ENCODE measurements at regions not wholly inside any gene's neighbourhood (a gene's known extent, or its start where the extent isn't known, plus 50 kb on each side); places are given as distances from the start of the nearest gene placed in this dataset.
A peak's percentile ranks its signal among the peaks of the same experiment; 100 is the strongest.

DNA sequence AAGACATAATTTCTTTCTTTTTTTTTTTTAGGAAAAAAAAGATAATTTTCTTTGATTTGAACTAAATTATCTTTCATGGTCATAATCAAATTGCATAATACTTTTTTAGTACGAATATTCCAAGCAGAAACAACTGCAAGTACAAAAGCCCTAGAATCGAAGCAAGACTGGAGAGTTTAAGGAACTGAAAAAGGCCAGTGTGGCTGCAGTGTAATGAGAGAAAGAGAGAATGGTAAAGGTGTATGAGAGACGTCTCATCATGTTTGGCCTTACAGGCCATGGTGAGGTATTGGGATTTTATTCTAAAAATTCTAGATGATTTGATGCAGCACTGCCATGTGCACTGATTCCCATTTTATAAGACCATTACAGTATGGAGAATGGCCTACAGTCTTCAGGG is 180.9 kb downstream of the SUCNR1 start:
- DNase-seq (ENCODE audit: low spot score), result no peak

DNA sequence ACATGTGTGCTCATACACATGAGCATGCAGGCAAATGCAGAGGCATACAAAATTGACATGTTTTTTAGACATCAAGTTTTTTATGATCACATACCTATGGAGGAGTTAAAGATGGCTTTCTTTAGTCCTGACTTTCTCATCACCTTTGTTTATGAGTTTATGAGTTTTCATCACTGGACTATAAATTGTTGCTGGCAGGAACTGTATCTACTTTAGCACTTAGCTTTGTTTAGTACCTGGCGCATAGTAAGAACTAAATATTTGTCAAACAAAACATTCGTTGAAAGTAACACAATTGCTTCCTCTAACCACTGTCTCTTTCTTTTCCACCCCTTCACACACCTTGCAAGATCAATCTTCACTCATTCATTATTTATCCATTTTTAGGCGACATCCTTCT is 182.6 kb downstream of the SUCNR1 start:
- no peak for DNase-seq (ENCODE audit: low spot score)

DNA sequence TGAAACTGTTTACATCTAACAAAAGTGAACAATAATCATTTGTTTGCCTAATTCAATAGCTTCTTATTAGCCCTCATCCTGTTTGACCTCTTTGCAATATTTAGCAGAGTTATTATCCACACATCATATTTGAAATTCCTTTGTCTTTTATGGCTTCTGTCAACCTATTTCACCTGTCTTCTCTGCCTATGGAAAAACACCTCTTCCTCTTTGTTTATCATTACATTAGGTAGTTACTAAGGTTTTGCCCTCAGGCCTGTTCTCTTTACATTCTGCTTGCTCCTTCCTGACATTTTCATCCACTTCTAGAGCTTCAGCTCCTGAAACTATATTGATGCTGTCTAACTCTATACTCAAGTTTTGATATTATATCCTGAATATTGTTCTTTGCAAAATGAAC is 183.0 kb downstream of the SUCNR1 start:
- no peak for DNase-seq (ENCODE audit: low spot score)

DNA sequence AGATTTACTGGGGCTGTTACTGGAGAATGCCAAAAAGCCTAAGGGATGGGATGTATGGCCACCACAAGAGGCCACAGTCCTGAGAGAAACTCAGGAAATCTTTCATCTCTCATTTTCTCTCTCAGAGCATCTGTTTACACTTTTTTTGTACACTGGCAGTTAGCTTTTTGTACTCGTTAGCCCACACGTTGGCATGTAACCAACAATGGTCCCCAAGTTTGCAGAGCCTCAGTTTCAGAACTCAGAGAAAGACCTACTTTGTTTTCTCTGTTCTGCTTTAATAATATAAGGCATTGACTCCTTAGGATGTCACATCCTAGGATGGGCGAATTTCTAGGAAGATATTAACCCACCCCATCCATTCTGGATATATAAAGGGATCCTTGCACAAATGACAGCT is 183.5 kb downstream of the SUCNR1 start:
- DNase-seq (ENCODE audit: low spot score), result no peak

DNA sequence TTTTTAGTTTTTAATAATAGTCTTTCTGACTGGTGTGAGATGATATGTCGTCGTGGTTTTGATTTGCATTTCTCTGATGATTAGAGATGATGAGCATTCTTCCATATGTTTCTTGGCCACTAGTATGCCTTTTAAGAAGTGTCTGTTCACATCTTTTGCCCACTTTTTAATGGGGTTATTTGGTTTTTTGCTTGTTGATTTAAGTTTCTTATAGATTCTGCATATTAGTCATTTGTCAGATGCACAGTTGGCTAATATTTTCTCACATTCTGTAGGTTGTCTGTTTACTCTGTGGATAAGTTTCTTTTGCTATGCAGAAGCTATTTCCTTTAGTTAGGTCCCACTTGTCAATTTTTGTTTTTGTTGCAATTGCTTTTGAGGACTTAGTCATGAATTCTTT is 185.4 kb downstream of the SUCNR1 start:
- no peak for DNase-seq (ENCODE audit: low spot score)

DNA sequence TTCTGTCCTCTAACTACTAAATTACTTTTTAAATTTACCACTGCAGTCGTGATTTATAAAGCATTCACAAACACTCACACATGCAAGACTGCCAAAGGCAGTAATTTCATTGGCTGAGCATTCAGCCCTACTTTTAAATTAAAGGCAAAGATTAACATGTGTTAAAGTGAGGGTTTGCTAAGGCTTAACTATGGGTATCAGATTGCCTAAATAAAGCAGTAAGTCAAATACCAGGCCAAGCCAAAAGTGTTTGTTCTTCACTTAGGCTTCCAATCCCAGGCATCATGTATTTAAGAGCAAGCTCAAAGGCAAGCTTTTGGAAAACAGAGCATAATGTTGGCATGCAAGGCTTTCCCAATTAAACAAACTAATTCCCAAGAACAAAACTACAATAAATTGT is 187.3 kb downstream of the SUCNR1 start:
- no peak for DNase-seq (ENCODE audit: low spot score)

DNA sequence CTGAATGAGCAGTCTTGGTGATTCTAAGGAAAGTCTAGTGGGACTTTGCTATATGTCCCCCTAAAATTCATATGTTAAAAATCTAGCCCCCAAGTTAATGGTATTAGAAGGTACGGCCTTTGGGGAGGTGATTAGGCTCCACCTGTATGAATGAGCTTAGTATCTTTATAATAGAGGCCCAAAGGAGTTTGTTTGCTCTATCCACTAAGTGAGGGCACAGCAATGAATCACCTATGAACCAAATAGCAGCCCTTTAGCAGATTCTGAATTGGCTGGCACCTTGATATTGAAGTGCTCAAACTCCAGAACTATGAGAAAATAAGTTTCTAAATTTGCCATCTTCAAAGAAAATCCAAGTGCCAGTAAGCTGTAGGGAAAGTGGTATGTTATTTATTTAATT is 187.9 kb downstream of the SUCNR1 start:
- DNase-seq (ENCODE audit: low spot score), result no peak

DNA sequence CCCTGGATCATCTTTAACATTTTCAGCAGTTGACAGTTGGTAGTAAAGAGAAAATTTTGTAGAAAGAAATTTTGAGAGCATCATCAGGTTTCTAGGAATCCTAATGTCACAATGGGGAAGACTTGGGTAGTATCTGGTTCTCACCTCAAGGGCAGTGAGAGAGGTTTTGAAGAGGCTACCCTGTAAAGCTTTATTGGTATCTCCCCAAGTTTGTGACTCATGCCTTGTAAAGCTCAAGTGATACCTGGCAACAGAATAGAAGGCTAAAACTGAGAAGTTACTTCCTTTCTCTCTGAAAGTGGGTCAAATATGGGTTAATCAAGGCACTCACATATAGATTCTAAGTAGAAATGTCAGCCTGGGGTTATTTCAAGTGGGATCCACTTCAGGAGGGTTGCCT is 196.4 kb downstream of the SUCNR1 start:
- DNase-seq (ENCODE audit: low spot score), result no peak

DNA sequence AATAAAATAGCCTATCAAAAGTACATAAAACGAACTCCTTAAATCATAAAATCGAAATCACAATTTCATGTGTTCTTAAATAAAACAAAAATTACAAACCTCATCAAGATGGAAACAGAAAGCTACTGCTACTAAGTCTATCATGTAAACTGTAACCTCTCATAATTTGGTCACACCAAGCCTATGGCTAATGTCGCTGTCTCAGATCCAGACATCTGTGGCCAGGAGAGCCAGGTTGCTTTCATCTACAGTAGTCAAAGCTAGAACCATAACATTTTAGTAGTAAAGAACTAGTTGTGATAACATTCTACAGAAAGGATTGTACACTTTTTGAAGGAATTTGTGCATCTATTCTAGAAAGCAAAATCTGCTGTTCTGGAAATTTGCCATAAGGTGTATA is 197.4 kb upstream of the MBNL1 start:
- no peak for DNase-seq (ENCODE audit: low spot score)

DNA sequence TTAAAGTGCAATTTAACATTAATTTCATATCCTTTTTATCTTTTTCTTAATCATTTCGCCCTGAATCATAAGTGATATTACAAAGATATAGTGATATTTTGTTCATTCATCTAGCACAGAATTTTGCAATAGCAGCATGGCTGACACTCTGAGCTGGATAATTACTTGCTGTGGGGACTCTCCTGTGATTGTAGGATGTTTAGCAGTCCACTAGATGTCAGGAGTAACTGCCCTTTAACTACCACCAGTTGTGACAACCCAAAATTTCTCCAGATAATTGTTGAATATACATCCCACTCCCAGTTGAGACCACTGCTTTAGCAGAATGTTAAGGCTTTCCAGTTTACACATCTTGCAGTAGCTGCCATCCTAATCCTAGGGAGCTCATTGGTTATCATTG is 196.8 kb upstream of the MBNL1 start:
- DNase-seq (ENCODE audit: low spot score), result peak; percentile 10

DNA sequence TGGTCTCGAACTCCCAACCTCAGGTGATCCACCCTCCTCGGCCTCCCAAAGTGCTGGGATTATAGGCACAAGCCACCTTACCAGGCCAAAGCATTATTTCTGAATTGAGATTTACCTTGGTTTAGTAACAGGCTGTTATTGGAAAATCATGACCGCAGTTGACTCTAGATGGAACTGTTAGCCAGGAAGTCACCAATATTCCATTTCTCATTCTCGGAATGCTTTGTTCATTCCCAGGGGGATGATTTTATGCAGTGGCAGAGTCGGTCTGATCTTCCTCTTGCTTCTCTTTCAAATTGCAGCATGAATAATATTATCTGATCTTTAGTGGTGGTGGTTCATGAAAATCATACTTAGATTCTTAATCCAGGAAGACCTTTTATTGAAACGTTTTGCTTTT is 195.5 kb upstream of the MBNL1 start:
- DNase-seq (ENCODE audit: low spot score), result no peak

DNA sequence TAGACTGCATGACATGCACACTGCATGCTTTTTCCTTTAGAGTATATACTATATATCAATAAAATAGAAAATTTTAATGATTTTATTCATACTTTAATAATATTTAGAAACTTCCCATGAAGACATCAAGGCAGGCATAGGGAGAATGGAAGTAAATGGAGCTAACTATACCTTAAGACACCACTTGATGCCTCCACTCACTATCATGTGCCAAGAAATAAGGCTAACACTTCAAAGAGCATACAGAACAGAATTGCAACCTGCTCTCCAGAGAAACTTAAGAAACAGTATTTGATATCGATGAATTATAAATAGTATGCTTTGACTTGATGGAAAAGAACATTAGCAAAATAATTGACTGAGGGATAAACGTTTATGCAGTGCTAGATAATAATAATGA is 192.6 kb upstream of the MBNL1 start:
- DNase-seq (ENCODE audit: low spot score), result no peak

DNA sequence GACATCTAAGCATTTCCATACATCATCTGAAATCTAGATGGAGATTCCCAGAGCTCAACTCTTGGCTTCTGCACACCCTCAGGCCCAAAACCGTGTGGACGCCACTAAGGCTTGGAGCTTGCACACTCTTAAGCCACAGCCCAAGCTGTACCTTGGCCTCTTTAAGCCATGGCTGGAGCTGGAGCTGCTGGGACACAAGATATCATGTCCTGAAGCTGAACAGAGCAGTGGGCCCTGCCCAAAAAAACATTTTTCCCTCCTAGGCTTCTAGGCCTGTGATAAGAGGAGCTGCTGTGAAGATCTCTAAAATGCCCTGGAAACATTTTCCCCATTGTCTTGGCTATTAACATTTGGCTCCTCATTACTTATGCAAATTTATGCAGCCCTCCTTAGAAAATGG is 188.7 kb upstream of the MBNL1 start:
- DNase-seq (ENCODE audit: low spot score), result no peak

DNA sequence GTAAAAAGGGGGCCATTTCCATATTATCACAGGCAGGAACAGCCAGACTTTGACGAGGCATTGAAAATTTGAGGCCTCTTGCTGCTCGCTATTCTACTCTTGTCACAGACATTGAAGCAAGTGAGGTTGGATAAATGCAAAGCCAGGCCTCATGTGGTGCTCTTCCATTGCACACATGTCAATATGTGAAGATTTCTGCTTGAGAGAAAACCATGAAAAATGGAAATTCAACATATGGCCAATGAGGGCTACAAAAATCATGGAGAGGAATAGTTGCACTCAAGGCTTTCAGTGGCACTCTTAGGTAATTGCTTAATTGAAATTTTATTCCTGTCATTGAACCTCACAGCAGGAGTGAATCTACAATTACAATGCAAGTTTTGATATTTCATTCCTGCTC is 185.6 kb upstream of the MBNL1 start:
- DNase-seq (ENCODE audit: low spot score), result no peak

DNA sequence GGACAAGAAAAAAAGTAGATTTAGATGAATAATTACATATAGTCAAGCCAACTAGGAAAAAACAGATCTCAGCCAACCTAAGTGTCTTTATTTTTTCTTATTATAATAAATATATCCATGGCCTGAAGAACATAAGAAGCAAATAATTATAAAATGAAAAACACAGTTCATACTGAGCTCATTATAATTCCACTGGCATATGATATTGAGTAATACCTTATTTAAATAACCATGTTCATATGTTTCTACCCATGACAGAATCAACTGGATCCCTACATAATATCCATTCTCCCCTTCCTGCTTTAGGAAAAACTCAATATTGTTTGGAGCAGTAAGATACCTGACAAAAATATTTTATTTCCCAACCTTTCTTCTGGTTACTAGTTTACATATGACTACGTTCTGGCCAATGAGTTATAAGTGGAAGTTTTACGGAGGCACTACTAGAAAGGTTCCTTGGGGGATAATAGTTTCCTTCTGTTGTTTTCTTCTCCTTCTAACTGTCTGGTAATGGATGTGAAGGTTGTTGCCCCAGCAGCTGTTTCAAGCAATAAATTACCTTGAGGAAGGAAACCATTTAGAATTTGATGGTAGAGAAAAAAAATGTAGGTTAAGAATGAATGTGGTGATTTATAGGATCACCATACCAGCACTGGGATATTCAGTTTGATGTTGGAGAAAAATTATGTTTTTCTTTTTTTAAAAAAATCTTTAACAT is 184.1 kb upstream of the MBNL1 start:
- DNase-seq (ENCODE audit: low spot score), result no peak

DNA sequence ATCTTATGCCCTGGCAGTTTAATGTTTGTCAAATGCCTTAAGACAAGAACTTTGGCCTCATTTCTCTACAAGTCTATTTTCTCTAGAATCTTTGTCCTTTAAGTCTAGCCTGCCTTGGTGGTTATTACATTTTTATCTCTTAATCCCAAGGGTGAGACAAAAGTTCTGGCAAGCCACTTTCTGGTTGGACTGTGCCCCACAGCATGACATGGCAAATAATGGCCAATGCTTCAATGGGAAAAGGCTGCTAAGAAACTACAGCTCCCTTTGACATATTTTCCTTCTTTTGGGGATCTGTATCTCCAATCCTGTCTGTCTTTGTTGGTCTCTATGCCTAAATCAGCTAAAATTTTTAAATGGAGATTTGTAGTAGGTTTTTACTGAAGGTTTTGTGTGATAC is 181.6 kb upstream of the MBNL1 start:
- DNase-seq (ENCODE audit: low spot score), result no peak

DNA sequence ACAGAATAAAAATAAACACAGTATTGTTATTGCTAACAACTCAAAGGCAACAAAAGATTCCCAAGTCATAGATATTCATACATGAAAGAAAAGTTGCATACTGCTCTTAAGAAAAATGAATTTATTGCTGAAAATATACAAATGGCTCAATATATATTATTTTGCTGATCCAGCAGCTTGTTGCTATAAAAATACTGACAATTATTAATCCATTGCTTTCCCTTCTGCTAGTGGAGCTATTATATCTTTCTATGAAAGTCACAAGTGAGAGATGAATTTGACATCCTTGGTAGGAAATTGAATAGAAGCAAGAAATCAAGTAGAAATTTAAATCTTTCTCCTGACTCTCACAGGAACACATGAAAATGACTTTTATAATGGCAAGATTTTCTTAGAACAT is 179.2 kb upstream of the MBNL1 start:
- no peak for DNase-seq (ENCODE audit: low spot score)

DNA sequence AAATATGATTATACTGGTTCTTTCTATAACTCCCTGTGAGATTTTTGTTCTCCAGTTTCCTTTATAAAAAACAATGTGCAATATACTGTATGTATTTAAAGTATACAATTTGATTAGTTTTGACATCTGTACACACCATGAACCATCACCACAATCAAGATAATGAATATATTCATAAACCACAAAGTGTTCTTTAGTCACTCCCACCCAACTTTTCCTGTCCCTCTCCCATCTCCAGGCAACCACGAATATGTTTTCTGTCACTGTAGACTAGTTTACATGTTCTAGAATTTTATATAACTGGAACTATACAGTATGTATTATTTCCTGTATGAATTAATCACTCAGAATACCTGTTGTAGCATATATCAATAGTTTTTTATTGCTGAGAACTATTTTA is 177.0 kb upstream of the MBNL1 start:
- no peak for DNase-seq (ENCODE audit: low spot score)

DNA sequence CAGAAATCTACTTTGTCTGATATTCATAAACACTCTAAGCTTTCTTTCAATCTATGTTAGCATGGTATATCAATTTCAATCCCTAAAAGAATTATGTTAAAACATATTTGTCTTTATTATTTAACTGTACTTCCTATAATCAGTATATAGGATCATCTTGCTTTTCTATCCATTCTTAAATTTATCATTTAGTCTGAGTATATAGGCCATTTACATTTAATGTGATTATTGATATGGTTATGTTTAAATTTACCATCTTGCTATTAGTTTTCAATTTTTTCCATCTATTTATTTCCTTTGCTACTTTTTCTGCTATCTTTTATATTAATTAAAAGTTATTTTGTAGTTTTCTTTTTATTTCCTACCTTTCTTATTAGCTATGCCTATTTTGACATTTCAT is 174.8 kb upstream of the MBNL1 start:
- no peak for DNase-seq (ENCODE audit: low spot score)

DNA sequence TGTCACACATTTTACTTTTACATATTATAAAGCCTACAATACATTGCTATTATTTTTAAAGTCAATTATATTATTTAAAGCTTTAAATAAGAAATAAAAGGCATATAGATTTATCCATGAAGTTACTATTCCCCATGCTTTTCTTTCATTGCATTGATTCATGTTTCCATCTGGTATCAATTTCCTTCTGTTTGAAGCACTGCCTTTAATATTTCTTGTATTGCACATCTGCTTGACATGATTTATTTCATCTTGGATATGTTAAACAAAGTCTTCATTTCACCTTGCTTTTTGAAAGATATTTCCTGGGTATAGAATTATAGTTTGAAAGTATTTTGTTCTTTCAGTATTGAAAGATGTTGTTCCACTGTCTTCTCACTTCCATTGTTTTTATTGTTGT is 174.3 kb upstream of the MBNL1 start:
- no peak for DNase-seq (ENCODE audit: low spot score)

DNA sequence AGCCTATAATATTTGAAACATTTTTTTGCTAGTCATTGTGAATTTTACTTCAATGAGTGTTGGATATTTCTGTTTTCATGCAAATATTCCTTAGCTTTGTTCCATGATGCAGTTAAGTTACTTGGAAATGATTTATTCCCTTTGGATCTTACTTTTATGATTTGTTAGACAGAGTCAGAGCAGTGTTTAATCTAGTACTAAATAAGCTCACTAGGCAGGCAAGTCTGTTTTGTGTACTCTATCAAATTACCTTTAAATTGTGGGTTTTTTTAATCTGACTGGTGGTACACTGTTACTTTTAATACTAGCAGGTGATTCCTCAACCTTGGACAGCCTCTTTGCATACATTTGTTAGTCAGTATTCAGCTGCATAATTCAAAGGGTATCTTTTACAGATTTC is 173.3 kb upstream of the MBNL1 start:
- DNase-seq (ENCODE audit: low spot score), result no peak

DNA sequence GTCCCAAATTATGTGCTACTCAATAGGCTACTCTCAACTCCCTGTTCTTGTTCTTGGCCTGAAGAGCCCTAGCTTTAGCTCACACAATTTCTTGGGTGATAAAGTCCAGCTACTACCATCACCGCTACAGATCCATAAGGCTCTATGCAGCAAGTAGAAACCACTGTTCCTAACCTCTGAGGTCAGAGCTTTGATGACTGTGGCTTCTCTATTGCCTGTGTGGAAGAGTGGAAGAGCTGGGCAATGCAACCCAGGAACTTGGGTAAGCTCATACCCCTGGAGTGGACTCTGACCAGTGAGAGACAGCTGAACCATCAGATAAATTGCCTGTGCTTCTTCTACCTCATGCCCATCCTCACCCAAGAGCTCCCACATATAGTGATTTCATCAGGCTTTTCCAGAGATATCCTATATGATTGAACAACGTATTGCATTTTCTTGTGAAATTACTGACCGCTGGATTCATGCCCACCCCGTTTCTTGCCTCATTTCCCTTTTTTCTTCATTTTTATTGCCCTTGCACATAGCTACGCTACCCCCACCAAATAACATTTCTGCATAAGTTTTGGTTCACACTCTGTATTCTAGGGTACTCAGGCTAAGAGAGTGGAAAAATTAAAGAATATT is 172.3 kb upstream of the MBNL1 start:
- DNase-seq (ENCODE audit: low spot score), result no peak

DNA sequence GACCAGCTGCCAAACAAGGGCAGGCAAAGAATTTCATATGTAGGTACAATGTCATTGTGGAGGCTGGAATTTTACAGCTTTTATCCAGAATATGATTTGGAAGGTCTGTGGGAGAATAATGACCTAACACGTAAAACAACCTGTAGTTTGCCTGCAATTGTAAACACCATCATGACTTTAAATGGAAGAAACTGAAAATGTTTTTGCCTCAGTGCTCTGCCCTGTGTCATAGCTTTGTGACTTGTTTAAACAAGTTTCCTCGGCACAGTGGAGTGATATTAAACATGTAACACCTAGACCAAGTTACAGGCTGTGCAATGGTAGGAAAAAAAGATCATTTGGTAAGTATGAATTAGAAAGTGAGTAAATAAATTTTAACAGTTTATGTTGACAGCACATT is 171.6 kb upstream of the MBNL1 start:
- DNase-seq (ENCODE audit: low spot score), result no peak

DNA sequence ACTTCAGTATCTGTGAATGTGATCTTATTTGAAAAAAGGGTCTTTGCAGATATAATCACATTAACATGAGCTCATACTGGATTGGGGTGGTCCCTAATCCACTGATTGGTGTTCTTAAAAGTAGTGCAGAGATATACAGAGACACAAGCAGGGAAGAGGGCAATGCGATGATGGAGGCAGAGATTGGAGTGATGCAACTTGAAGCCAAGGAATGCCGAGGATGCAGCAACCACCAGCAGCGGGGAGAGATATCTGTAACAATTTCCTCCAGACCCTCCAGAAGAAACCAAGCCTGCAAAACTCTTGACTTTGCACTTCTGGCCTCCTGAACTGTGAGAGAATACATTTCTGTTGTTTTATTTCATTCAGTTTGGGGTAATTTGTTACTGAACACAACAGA is 171.0 kb upstream of the MBNL1 start:
- DNase-seq (ENCODE audit: low spot score), result no peak
